ENCODE measurements at regions not wholly inside any gene's neighbourhood (a gene's known extent, or its start where the extent isn't known, plus 50 kb on each side); places are given as distances from the start of the nearest gene placed in this dataset.

DNA sequence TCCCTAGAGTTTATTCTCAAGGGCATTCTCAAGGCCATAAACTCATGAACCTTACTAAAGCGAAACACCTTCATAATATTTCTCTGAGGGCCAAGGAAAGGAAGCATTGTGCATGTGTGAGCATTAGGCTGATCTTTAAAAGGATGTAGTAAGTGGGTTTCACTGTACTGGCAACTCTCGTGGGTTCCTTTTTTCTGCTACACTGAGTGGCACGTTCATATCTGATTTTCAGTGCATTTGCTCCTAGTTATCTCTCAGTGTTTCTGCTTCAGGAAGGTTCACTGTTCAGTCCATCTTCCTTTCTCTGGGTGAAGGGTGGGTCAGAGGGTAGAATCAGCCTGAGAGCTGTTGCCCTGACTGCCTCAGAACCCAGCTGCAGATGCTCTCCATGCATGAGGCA, 192.8 kb upstream of the ADGRL2 start:
- TF ChIP-seq POLR2AphosphoS5 (IDR thresholded peaks at IDR 0.05; ENCODE audit: low read depth), result no peak
- H3K27ac ChIP-seq (replicated peaks), result no peak overlapping the region

DNA sequence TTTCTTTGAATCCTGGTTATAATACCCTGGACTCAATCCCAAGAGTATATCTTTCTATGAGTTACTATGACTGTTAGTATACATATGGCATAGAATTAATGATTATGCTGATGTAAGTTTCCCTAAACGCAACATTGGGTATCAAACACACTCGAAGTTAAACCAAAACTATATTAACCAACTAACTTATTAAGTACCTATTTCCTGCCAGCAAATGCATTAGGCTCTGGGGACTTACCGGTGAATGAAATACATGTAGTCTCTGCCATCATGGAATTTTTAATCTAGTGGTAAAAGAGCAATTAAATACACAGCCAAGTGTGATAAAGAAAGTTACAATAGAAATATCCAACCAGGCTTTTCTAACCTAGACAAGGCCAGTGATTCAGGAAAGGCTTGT, 193.6 kb upstream of the ADGRL2 start:
- Histone ChIP-seq H3K4me3 (replicated peaks; ENCODE audit: insufficient read depth, low read length) (no peak overlapping the region), H3K27me3 (ENCODE audit: insufficient read depth, poor library complexity, severe bottlenecking) (no peaks in the 10 kb centered on the region), H3K27ac (replicated peaks) (no peak overlapping the region)
- no peak for TF ChIP-seq GABPA (IDR thresholded peaks at IDR 0.05; ENCODE audit: low read depth)
- TF ChIP-seq, protein P1, sequence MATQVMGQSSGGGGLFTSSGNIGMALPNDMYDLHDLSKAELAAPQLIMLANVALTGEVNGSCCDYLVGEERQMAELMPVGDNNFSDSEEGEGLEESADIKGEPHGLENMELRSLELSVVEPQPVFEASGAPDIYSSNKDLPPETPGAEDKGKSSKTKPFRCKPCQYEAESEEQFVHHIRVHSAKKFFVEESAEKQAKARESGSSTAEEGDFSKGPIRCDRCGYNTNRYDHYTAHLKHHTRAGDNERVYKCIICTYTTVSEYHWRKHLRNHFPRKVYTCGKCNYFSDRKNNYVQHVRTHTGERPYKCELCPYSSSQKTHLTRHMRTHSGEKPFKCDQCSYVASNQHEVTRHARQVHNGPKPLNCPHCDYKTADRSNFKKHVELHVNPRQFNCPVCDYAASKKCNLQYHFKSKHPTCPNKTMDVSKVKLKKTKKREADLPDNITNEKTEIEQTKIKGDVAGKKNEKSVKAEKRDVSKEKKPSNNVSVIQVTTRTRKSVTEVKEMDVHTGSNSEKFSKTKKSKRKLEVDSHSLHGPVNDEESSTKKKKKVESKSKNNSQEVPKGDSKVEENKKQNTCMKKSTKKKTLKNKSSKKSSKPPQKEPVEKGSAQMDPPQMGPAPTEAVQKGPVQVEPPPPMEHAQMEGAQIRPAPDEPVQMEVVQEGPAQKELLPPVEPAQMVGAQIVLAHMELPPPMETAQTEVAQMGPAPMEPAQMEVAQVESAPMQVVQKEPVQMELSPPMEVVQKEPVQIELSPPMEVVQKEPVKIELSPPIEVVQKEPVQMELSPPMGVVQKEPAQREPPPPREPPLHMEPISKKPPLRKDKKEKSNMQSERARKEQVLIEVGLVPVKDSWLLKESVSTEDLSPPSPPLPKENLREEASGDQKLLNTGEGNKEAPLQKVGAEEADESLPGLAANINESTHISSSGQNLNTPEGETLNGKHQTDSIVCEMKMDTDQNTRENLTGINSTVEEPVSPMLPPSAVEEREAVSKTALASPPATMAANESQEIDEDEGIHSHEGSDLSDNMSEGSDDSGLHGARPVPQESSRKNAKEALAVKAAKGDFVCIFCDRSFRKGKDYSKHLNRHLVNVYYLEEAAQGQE (IDR thresholded peaks at IDR 0.05; ENCODE audit: insufficient replicate concordance, low read depth), result no peak
- no peak for TF ChIP-seq POLR2AphosphoS5 (IDR thresholded peaks at IDR 0.05; ENCODE audit: low read depth)
- no peak for TF ChIP-seq SPI1 (IDR thresholded peaks at IDR 0.05; ENCODE audit: borderline replicate concordance, low read depth)
- no peak for DNase-seq (ENCODE audit: low read depth in 1 of 2, low spot score in 1 of 2)

More for the DNA sequence above, 192.8 kb upstream of the ADGRL2 start:
- Histone ChIP-seq H3K27me3 (ENCODE audit: insufficient read depth, poor library complexity, severe bottlenecking) (no peaks in the 10 kb centered on the region), H3K4me3 (replicated peaks; ENCODE audit: insufficient read depth, low read length) (no peak overlapping the region)
- DNase-seq (ENCODE audit: low read depth in 1 of 2, low spot score in 1 of 2), result no peak

DNA sequence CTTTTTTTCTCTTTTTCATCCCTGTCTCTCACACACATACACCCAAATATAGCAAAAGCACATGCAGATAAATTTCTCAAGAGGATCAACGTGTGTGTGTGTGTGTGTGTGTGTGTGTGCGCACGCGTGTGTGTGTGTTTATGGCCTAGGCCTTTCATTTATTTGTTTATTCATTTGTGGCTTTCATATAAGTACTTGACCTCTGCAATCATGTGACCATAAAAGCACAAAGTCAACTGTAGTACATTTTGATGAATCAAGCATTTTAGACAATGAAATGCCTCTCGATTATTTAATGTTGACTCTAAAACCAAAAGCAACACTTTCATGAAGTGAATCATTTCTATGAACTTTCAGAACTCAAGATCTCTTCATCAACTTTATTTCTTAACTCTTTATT, 194.1 kb upstream of the ADGRL2 start:
- Histone ChIP-seq H3K4me3 (replicated peaks; ENCODE audit: insufficient read depth, low read length) (no peak overlapping the region), H3K27me3 (ENCODE audit: insufficient read depth, poor library complexity, severe bottlenecking) (no peaks in the 10 kb centered on the region), H3K27ac (replicated peaks) (no peak overlapping the region)
- no peak for DNase-seq (ENCODE audit: low read depth in 1 of 2, low spot score in 1 of 2)
- TF ChIP-seq POLR2AphosphoS5 (IDR thresholded peaks at IDR 0.05; ENCODE audit: low read depth) (no peak), SPI1 (IDR thresholded peaks at IDR 0.05; ENCODE audit: borderline replicate concordance, low read depth) (no peak), GABPA (IDR thresholded peaks at IDR 0.05; ENCODE audit: low read depth) (no peak)
- TF ChIP-seq, protein P1 (IDR thresholded peaks at IDR 0.05; ENCODE audit: insufficient replicate concordance, low read depth), result no peak
- TF ChIP-seq, protein P2, sequence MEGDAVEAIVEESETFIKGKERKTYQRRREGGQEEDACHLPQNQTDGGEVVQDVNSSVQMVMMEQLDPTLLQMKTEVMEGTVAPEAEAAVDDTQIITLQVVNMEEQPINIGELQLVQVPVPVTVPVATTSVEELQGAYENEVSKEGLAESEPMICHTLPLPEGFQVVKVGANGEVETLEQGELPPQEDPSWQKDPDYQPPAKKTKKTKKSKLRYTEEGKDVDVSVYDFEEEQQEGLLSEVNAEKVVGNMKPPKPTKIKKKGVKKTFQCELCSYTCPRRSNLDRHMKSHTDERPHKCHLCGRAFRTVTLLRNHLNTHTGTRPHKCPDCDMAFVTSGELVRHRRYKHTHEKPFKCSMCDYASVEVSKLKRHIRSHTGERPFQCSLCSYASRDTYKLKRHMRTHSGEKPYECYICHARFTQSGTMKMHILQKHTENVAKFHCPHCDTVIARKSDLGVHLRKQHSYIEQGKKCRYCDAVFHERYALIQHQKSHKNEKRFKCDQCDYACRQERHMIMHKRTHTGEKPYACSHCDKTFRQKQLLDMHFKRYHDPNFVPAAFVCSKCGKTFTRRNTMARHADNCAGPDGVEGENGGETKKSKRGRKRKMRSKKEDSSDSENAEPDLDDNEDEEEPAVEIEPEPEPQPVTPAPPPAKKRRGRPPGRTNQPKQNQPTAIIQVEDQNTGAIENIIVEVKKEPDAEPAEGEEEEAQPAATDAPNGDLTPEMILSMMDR (IDR thresholded peaks at IDR 0.05; ENCODE audit: insufficient read depth, low read length), result no peak

DNA sequence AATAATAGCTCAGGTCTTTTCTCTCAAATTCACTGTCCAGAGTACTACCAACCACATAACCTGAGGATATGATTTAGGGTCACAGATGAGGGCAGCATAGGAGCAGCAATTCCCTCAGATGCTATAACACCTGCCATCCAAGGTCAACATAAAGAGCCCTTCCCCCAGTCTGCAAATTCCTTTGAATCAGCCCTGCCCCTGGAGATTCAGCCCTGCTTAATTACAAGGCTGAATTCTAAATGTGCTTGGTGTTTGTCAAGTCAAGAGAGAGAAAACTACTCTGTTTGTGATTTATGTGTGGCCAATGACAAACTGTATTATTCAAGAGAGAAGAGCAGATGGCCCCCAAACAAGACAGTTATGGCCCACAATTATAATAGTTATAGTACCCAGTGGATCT, 195.7 kb upstream of the ADGRL2 start:
- TF ChIP-seq, protein P1 (IDR thresholded peaks at IDR 0.05; ENCODE audit: insufficient replicate concordance, low read depth), result no peak
- TF ChIP-seq SPI1 (IDR thresholded peaks at IDR 0.05; ENCODE audit: borderline replicate concordance, low read depth), result no peak
- no peak for TF ChIP-seq GABPA (IDR thresholded peaks at IDR 0.05; ENCODE audit: low read depth)
- TF ChIP-seq, protein P2 (IDR thresholded peaks at IDR 0.05; ENCODE audit: insufficient read depth, low read length), result no peak
- no peak for TF ChIP-seq POLR2AphosphoS5 (IDR thresholded peaks at IDR 0.05; ENCODE audit: low read depth)
- H3K27ac ChIP-seq (replicated peaks), result no peak overlapping the region
- no peaks in the 10 kb centered on the region for H3K27me3 ChIP-seq (ENCODE audit: insufficient read depth, poor library complexity, severe bottlenecking)
- no peak for DNase-seq (ENCODE audit: low read depth in 1 of 2, low spot score in 1 of 2)
- no peak overlapping the region for H3K4me3 ChIP-seq (replicated peaks; ENCODE audit: insufficient read depth, low read length)
